ENCODE measurements at regions not wholly inside any gene's neighbourhood (a gene's known extent, or its start where the extent isn't known, plus 50 kb on each side); places are given as distances from the start of the nearest gene placed in this dataset.

- TF ChIP-seq, protein P1, sequence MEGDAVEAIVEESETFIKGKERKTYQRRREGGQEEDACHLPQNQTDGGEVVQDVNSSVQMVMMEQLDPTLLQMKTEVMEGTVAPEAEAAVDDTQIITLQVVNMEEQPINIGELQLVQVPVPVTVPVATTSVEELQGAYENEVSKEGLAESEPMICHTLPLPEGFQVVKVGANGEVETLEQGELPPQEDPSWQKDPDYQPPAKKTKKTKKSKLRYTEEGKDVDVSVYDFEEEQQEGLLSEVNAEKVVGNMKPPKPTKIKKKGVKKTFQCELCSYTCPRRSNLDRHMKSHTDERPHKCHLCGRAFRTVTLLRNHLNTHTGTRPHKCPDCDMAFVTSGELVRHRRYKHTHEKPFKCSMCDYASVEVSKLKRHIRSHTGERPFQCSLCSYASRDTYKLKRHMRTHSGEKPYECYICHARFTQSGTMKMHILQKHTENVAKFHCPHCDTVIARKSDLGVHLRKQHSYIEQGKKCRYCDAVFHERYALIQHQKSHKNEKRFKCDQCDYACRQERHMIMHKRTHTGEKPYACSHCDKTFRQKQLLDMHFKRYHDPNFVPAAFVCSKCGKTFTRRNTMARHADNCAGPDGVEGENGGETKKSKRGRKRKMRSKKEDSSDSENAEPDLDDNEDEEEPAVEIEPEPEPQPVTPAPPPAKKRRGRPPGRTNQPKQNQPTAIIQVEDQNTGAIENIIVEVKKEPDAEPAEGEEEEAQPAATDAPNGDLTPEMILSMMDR (IDR thresholded peaks at IDR 0.05; ENCODE audit: insufficient read depth, low read depth, low read length, missing control alignments) = no peak
- DNase-seq (ENCODE audit: low read depth) = no peak
- no peak overlapping the region for H3K4me3 ChIP-seq (ENCODE audit: low read length)
These were observed 419.8 kb upstream of the MON1B start for GRCh38 chr16:76771216-76771615.

GRCh38 chr16:76777721-76778465, 413.1 kb upstream of the MON1B start:
- TF ChIP-seq, protein P1 (IDR thresholded peaks at IDR 0.05; ENCODE audit: insufficient read depth, low read depth, low read length, missing control alignments) = no peak
- peak; percentile 54 for DNase-seq (ENCODE audit: low read depth)
- H3K4me3 ChIP-seq (ENCODE audit: low read length) = no peak overlapping the region

DNA sequence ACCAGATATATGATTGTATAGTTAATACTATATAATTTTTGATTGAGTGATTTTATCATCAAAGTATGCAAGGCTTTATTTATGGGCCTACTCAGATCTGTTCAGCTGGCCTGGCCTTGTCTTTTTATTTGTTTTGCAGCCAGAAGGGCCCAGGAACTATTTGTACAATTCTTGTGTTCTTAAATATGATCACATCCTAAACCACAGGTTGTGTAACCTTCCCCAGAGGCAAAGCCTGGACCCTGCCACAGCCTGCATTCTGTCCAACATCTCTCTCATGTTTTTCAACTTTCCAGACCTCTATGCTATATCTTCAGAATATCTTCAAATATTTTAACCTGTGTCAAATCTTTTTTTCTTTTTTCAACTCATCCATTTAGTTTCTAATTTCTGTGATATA, 410.4 kb upstream of the MON1B start:
- peak; percentile 80 for DNase-seq (ENCODE audit: low read depth)
- H3K4me3 ChIP-seq (ENCODE audit: low read length) = no peak overlapping the region
- TF ChIP-seq, protein P1 (IDR thresholded peaks at IDR 0.05; ENCODE audit: insufficient read depth, low read depth, low read length, missing control alignments) = no peak

DNA sequence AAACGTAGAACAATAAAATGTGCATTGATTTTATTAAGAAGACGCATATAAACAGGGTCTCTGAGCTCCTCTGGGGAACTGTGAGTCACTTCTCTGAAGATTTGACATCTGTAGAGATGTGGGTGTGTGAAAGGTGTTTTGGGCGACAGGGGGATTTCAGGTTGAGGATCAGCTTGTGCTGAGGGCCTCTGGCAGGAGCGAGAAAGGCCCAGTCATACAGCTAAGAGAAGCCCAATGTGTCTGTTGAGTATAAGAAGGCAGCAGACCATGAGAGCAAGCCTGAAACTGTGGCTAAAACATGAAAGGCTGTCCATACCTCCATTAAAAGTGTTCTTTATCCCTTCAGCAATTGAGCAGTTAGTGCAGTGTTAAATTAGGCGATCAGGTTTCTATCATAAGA, 406.5 kb upstream of the MON1B start:
- no peak for DNase-seq (ENCODE audit: low read depth)
- TF ChIP-seq, protein P1 (IDR thresholded peaks at IDR 0.05; ENCODE audit: insufficient read depth, low read depth, low read length, missing control alignments) = no peak
- H3K4me3 ChIP-seq (ENCODE audit: low read length) = no peak overlapping the region

DNA sequence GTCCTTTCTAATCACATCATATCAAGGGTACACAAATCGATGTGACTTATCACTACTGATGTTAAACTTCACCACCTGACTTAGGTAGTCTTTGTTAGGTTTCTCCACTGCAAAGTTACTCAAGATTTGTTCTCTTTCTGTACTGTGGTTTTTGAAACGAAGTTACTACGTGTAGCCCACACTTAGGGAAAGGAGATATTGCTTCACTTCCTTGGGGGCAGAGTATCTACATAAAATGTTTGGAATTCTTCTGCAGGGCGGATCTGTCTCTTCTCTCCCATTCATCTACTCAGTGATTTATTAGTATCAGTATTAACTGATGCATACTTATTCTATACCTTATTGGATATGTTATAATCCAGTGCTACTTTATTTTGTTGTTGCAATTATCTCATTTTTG, 403.6 kb upstream of the MON1B start:
- peak; percentile 62 for DNase-seq (ENCODE audit: low read depth)
- TF ChIP-seq, protein P1 (IDR thresholded peaks at IDR 0.05; ENCODE audit: insufficient read depth, low read depth, low read length, missing control alignments) = no peak
- no peak overlapping the region for H3K4me3 ChIP-seq (ENCODE audit: low read length)

- DNase-seq (ENCODE audit: low read depth) = no peak
- no peak overlapping the region for H3K4me3 ChIP-seq (ENCODE audit: low read length)
- TF ChIP-seq, protein P1 (IDR thresholded peaks at IDR 0.05; ENCODE audit: insufficient read depth, low read depth, low read length, missing control alignments) = no peak
These were observed 399.8 kb upstream of the MON1B start for GRCh38 chr16:76791151-76791550.

DNA sequence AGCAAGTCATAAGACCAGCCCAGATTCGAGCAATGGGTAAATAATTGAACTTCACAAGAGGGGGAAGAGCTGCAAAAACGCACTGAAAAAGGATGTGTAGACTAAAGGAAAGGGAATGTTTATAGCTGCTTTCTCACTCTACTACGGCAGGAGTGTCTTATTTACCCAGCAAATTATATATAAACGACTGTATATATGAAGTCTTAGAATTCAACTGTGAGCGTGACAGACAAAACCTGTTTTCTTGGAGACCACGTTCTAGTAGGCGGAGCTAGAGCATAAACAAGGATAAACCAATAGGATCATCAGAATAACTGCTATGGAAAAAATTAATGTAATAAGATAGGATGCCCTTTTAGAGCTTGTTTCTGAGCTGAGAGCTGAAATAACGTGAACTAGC, 394.6 kb upstream of the MON1B start:
- DNase-seq (ENCODE audit: low read depth) = no peak
- TF ChIP-seq, protein P1 (IDR thresholded peaks at IDR 0.05; ENCODE audit: insufficient read depth, low read depth, low read length, missing control alignments) = no peak
- no peak overlapping the region for H3K4me3 ChIP-seq (ENCODE audit: low read length)
